Endodermal cell (in vitro differentiated cells): ENCODE measurements at regions not wholly inside any gene's neighbourhood (a gene's known extent, or its start where the extent isn't known, plus 50 kb on each side); places are given as distances from the start of the nearest gene placed in this dataset.
A peak's percentile ranks its signal among the peaks of the same experiment; 100 is the strongest.

Experiments used
- DNase-seq: peaks from one replicate; pipeline ENCODE4 v3.0.0-alpha.2; 2017
- H3K27ac ChIP-seq: 2 replicates; pipeline ENCODE4 v1.5.1; 2013; ENCODE audit warnings: mild to moderate bottlenecking, low read depth, low read length, moderate library complexity
- H3K27me3 ChIP-seq: 2 replicates; pipeline ENCODE4 v1.6.1; 2013; ENCODE audit warnings: mild to moderate bottlenecking, low read length, moderate library complexity; ENCODE audit not compliant: insufficient read depth, control insufficient read depth, poor library complexity, severe bottlenecking
- H3K36me3 ChIP-seq: 2 replicates; pipeline ENCODE4 v1.7.0; 2013; ENCODE audit warnings: mild to moderate bottlenecking, low read length, moderate library complexity; ENCODE audit not compliant: control insufficient read depth, insufficient read depth
- H3K4me1 ChIP-seq: one replicate; pipeline ENCODE4 v1.7.0; 2013; ENCODE audit warnings: low read length; ENCODE audit not compliant: control insufficient read depth, insufficient read depth
- H3K4me3 ChIP-seq: 2 replicates; pipeline ENCODE4 v1.5.1; 2013; ENCODE audit warnings: mild to moderate bottlenecking, low read length, moderate library complexity
- H3K9ac ChIP-seq: 2 replicates; pipeline ENCODE4 v1.6.1; 2013; ENCODE audit warnings: mild to moderate bottlenecking, low read length, moderate library complexity; ENCODE audit not compliant: poor library complexity, severe bottlenecking; ENCODE audit errors: extremely low read depth
- H3K9me3 ChIP-seq: 2 replicates; pipeline ENCODE4 v1.6.1; 2013; ENCODE audit warnings: mild to moderate bottlenecking, low read length, moderate library complexity; ENCODE audit not compliant: control insufficient read depth
- H3K27ac Mint-ChIP-seq: 2 replicates; pipeline ENCODE4 v1.8.0; 2020; ENCODE audit warnings: mixed read lengths
- H3K27me3 Mint-ChIP-seq: 2 replicates; pipeline ENCODE4 v1.8.0; 2021; ENCODE audit warnings: mild to moderate bottlenecking, mixed read lengths; ENCODE audit not compliant: insufficient read depth
- H3K36me3 Mint-ChIP-seq: 2 replicates; pipeline ENCODE4 v1.8.0; 2020; ENCODE audit warnings: low read depth, mixed read lengths
- H3K4me1 Mint-ChIP-seq: 2 replicates; pipeline ENCODE4 v1.8.0; 2020; ENCODE audit warnings: mixed read lengths
- H3K4me3 Mint-ChIP-seq: 2 replicates; pipeline ENCODE4 v1.8.0; 2020; ENCODE audit warnings: mild to moderate bottlenecking, moderate library complexity, mixed read lengths
- H3K9me3 Mint-ChIP-seq: 2 replicates; pipeline ENCODE4 v1.8.0; 2020; ENCODE audit warnings: mild to moderate bottlenecking, mixed read lengths
- CTCF ChIP-seq: fragments of 200-600 bp; sonication (generic); conservative IDR thresholded peaks from 2 replicates; pipeline ENCODE4 v1.5.0; 2021; ENCODE audit warnings: antibody characterized with exemption, mild to moderate bottlenecking
- WGBS, 2 experiments: methylation state at CpG; one replicate each; pipeline versions ENCODE4 v1.1.5 to v1.1.7; 2013; ENCODE audit warnings: missing lambda C conversion rate in 2 of 2, mixed read lengths in 1 of 2; ENCODE audit not compliant: insufficient coverage in 1 of 2, insufficient read length in 1 of 2; 5-methylcytosine and 5-hydroxymethylcytosine counted together

DNA sequence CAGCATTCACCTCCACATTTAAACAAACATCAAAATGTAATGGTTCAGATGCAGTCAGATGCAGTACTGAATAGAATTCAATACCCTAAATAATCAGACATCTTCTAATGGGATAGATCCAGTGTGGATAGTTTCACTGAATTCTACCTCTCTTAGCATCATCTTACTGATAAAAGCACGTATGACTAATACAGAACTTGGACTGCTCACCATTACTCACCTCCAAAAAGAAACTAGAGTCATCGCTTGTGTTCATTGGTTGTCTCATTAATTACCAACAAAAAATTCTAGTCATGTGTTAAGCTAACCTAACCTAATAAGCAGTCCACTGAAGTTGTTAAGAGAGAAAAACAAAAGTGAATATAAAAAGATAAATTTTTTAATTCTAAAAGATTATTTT, 165.9 kb upstream of the IRAK1BP1 start:
- WGBS, 2 experiments, result 97% methylated on average over 2 of the region's 2 CpGs; no CpG with 5 or more reads in 1 of the 2 experiments
- TF ChIP-seq CTCF, result no peak
- H3K9me3 Mint-ChIP-seq, result no peaks in the 10 kb centered on the region
- H3K27me3 ChIP-seq, result no peaks in the 10 kb centered on the region
- no peak overlapping the region for H3K4me3 Mint-ChIP-seq
- no peaks in the 10 kb centered on the region for H3K9me3 ChIP-seq
- H3K36me3 ChIP-seq, result no peaks in the 10 kb centered on the region
- no peak overlapping the region for H3K9ac ChIP-seq
- H3K4me3 ChIP-seq, result no peak overlapping the region
- H3K4me1 Mint-ChIP-seq, result no peaks in the 10 kb centered on the region
- H3K36me3 Mint-ChIP-seq, result no peaks in the 10 kb centered on the region
- no peak for DNase-seq
- H3K27ac ChIP-seq, result no peak overlapping the region
- no peak overlapping the region for H3K27ac Mint-ChIP-seq
- no peaks in the 10 kb centered on the region for H3K27me3 Mint-ChIP-seq
- no peaks in the 10 kb centered on the region for H3K4me1 ChIP-seq

GRCh38 chr6:78709021-78709420, 158.3 kb upstream of the IRAK1BP1 start:
- Histone ChIP-seq H3K9ac (no peak overlapping the region), H3K36me3 (no peaks in the 10 kb centered on the region), H3K4me1 (no peaks in the 10 kb centered on the region), H3K27me3 (no peaks in the 10 kb centered on the region), H3K9me3 (no peaks in the 10 kb centered on the region), H3K27ac (no peak overlapping the region), H3K4me3 (no peak overlapping the region)
- WGBS, 2 experiments, result 96% methylated on average over 3 of the region's 3 CpGs; no CpG with 5 or more reads in 1 of the 2 experiments
- Mint-ChIP-seq H3K9me3 (no peaks in the 10 kb centered on the region), H3K27me3 (no peaks in the 10 kb centered on the region), H3K36me3 (no peaks in the 10 kb centered on the region), H3K27ac (no peak overlapping the region), H3K4me1 (no peaks in the 10 kb centered on the region), H3K4me3 (no peak overlapping the region)
- peak; percentile 43 for TF ChIP-seq CTCF
- DNase-seq, result no peak

DNA sequence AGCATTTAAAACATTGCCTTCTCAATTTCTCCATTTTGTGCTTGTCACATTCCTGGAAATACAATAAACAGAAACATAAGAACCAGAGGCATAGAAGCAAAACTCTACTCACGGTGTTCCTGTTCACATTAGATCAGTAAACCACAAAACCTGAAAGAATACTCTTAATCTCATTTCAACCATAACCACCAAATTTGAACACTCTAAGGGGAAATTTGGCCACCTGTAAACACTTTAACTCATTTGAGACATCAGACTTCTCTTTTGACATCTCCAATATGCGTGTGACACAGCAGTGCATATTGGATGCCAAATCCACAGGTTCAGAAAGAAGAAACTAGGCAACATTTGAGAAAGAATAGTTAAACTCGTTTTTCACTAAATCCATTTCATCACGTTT, 153.8 kb upstream of the IRAK1BP1 start:
- no peaks in the 10 kb centered on the region for H3K9me3 ChIP-seq
- H3K36me3 Mint-ChIP-seq, result no peaks in the 10 kb centered on the region
- no peak overlapping the region for H3K9ac ChIP-seq
- no peak for TF ChIP-seq CTCF
- no peaks in the 10 kb centered on the region for H3K27me3 ChIP-seq
- no peaks in the 10 kb centered on the region for H3K9me3 Mint-ChIP-seq
- no peaks in the 10 kb centered on the region for H3K4me1 ChIP-seq
- no peak overlapping the region for H3K4me3 ChIP-seq
- no peak overlapping the region for H3K4me3 Mint-ChIP-seq
- WGBS, 2 experiments, result 92 to 93% methylated on average over 2 to 4 of the region's 4 CpGs
- DNase-seq, result no peak
- no peak overlapping the region for H3K27ac Mint-ChIP-seq
- no peak overlapping the region for H3K27ac ChIP-seq
- no peaks in the 10 kb centered on the region for H3K4me1 Mint-ChIP-seq
- H3K36me3 ChIP-seq, result no peaks in the 10 kb centered on the region
- H3K27me3 Mint-ChIP-seq, result no peaks in the 10 kb centered on the region
